HG03575 (cell line): ENCODE measurements at regions not wholly inside any gene's neighbourhood (a gene's known extent, or its start where the extent isn't known, plus 50 kb on each side); places are given as distances from the start of the nearest gene placed in this dataset.
"Not testable (repeated sequence)": the region's sequence is repeated elsewhere in the genome, so short reads cannot be mapped to it uniquely, and the experiment has no call there.

Source experiments
- ATAC-seq: cut with Tn5 transposase; IDR thresholded peaks from one replicate; pipeline ENCODE4 v1.9.1; 2021; ENCODE audit not compliant: unreplicated experiment, insufficient number of reproducible peaks, low FRiP score; ENCODE audit errors: extremely low read depth

DNA sequence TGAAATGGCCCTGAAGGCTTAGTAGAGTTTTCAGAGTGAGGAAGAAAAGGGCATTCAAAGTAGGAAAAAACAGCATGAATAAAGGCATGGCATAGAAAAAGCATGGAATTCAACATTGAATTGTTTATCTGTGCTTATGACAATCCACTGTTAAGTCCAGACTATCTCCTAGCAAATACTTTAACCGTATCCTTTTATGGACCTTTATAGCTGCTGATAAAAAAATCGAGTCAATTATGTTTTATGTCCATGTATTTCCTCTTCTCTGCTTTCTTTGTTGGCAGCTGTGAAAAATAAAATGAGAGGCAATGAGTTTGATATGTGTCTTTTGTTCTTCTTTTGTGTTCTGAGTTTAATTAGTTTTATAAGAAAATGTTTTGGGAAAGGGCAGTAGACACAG lies 70.4 kb downstream of the TDRD15 start:
- ATAC-seq = no peak

DNA sequence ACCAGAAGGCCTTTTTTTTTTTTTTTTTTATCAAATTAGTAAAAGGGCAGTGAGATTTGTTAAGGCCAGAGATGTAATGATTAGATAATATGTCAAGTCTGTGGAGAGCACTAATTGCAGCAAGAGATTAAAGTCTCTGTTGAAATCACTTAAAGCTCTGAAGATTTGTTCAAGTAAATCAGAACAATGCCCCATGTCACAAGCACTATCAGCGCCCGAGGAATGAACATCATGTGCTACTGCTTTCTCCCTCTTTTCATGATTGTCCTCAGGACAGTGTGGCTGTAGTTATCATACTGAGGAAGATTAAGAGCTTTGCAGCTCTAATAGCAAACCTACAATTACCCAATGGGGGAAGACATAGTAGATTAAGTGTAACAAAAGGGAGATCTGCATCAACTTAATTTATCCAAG lies 71.1 kb downstream of the TDRD15 start:
- ATAC-seq = no peak

DNA sequence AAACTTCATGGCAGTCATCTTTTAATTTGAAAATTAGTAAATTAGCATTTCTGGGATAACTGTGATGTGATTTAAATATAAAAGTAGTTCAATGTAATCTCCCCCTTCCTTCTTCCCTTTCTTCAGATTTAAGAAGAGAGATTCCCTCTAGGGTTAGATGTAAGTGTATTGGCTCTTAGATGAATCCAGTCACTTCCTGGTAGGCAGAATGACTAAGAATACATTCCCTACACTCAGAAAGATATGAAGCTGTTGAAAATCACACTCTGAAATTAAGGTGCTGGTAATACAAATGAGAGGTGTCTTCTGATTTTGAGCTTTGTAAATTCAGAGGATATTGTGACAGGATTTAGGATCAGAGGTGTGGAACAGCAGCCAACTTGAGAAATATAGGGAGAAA lies 71.6 kb downstream of the TDRD15 start:
- no peak for ATAC-seq

DNA sequence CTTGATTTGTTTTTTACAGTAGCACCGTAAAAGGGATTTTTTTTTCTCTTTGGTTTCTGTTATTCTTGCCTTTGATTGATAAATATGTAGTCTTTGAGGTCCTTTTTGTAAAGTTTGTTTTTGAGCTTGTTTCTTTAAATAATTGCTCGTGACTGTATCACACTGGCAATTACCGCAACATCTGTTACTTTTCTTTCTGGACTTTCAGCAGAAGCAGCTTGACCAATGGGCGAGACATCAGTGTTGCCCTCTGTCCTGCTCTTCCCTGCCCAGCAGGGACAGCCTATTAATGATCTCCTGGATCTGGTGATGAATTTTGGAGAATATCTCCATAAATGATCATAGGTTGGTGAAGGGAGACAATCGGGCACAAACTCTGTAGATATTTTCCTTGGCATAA lies 74.9 kb downstream of the TDRD15 start:
- ATAC-seq = no peak

DNA sequence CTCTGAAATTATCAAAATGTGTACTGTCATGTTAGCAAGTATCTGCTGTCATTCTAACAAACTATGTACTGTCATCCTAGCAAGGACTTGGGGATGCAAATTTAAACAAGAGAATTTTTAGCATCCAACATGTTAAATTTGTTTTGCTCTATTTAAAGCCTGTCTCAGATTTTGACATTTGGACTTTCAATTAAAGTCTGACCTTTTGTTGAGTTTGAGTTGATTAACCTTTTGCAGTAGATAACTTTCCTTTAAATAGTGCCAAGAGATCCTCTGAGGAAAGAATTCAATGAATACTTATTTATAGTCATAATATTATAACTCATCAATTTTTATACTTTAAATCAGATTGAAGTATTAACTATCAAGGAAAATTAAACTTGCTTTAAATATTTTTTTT lies 80.2 kb downstream of the TDRD15 start:
- no peak for ATAC-seq

DNA sequence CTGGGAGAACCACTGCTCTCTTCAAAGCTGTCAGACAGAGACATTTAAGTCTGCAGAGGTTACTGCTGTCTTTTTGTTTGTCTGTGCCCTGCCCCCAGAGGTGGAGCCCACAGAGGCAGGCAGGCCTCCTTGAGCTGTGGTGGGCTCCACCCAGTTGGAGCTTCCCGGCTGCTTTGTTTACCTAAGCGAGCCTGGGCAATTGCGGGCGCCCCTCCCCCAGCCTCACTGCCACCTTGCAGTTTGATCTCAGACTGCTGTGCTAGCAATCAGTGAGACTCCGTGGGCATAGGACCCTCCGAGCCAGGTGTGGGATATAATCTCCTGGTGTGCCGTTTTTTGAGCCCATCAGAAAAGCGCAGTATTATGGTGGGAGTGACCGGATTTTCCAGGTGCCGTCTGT lies 90.3 kb downstream of the TDRD15 start:
- ATAC-seq = not testable (repeated sequence)

DNA sequence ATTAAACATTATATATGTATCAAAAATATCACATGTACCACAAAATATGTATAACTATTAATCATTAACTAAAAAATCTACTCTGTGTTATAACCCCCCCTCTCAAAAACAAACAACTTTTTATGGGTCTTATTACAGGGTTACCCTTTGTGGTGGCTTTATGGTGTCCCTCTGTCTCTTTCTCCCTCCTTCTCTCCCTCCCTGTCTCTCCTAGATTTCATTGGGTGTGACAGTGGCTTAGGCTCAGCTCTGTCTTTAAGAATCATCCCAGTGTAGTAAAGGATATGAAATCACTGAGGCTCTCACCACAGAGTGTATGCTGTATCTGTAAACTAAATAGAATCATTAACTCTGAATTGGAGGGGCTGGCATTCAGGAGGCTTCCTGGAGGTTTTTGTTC lies 93.7 kb downstream of the TDRD15 start:
- ATAC-seq = no peak

DNA sequence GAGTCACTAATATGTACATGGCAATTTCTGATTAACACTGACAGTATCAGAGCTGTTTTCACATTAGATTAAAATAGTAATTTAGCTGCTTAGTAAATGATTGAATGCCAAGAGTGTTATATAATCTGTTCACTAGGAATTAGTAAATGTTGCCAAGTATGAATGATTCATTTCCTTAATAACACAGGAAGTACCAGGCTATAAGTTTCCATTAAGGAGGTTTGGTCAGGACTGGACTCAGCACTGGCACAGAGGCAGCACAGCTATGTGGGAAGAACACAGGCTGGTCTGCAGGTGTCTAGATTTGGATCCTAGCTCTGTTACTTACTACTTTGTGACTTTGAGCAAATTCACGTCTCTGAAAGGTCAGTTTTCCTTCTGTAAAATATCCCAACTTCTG lies 97.2 kb downstream of the TDRD15 start:
- no peak for ATAC-seq

DNA sequence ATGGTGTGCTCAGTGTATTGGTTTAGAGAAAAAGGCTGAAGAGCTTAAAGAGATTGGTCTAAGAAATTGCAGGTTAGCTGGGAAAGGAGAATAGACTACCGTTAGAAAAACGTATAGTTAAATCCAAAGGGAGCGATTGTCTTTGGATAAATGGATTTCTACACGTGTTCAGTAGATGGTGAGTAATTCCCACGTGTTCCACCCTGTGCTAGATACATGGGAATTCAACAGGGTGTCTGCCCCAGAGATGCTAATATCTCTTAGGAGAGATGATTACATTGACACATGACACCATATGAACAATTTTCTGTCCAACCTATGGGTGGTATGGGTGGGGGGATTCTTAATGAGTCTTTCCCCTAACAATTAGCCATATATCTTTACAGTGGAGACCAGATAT lies 99.8 kb downstream of the TDRD15 start:
- no peak for ATAC-seq

DNA sequence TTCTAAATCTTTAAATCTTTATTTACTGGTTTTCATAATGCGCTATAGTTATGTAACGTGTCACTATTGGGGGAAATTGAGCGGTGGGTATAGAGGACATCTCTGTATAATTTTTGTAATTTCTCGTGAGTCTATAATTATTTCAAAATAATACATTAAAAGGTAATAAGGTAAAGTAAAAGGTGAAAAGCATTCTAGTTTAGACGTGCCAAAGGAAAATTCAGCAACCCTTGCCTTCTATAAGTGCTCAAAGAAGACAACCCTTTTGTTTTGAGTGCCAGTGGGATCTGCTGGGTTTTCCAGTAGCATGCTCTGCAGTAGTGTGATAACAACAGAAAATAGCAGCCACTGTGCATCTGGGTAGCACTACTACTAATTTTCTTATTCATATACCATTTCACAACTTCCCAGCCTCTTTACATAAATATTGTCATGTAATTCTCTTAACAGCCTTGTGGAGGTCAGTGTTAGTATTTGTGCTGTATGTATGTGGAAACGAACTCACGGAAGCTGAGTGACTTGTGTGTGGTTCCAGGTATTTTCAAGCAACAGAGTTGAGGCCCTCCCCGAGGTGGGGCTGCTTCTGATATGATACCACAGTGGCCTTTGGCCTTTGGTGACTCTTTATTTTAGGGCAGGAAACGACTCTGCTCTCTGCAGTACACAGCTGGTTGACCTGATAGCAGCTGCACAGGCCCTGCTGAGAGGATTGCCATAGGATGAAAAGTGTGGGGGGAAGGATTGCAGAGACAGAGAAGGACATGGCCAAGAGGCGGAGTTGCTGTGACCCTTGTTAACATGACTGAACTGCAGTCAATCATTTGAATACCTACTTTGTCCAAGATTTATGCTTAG lies 104.5 kb downstream of the TDRD15 start:
- ATAC-seq = no peak

DNA sequence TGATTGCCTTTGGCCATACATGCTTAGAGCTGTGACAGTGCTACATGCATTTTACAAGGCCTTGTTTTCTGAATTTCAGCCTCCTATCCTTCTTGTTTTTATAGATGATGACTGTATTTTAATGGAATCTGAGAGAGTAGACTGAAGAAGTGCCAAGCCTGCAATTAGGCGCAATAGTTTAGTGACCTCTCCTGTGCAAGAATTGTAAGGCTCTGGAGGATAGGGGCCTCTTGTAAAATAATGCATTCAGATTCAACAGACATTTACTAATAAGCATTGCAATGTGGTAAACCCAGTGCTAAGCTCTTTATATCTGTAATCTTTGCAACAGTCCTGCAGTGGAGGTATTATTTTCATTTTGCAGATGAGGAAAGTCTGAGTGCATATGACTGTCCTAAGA lies 105.5 kb downstream of the TDRD15 start:
- ATAC-seq = no peak

DNA sequence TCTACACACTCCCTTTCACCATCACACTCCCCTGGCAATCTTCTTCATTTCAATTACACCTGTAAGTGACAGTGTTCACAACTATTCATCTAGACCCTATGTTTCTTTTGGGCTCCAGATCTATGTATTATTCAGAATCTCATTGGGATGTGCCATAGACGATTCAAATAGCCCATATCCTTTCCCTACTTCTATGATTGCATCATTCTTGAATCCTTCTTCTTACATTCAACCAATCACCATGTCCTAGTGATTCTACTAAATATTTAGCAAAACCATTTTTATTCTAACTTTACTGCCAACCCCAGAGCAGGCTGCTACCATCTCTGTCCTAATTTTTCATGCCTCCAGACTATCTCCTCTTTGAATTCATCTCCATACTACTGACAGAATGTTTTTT lies 106.4 kb downstream of the TDRD15 start:
- no peak for ATAC-seq

DNA sequence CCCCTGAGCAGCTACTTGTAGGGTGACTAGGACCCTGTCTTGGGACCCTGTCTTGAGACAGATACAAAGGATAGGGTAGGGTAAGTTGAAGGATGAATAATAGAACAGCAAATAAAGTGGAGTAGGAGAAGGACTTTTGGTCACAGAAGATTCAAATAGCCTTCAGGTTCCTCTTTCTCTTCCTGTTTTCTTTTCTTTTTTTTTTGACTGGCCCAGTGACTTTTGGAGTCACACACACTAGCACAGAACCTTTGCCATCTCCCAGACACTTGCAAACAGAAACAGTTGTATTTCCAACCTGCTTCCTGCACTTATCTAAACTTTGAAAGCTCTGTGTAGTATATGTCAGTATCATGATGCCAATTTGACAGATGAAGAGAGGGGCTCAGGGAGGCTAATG lies 108.2 kb downstream of the TDRD15 start:
- ATAC-seq = no peak

DNA sequence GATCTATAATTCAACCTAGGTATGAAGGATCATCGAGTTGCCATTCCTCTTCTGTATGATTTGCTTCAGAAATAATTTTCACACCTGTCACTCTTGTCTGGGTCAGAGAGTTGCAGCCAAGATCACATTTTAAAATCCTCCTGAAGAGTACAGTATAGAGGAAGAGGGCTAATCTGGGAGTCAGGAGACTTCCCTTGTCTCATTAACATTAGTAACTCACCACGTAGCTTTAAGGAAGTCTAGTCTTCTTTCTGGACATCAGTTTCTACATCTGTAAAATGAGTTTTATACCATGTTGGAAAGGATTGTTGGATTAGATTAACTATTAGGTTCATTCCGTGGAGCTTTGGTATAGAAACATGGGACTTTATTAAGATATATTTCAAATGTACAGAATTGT lies 109.4 kb downstream of the TDRD15 start:
- no peak for ATAC-seq

DNA sequence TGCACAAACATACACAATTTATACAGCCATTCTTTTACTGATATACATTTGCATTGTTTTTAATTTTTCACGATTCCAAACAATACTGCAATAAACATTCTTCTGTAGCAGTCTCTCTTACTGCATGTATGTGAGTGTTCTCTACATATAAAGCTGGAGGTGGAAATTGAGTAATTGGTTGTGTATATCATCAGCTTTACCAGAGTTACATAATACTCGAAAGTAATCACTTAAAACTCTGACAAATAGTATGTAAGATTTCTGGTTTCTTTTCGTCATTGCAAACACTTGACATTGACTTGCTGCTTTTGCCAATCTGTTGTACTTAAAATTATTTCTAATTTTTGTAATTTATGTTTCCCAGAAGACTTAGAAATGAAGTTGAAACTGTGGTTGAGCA lies 110.2 kb downstream of the TDRD15 start:
- ATAC-seq = no peak

DNA sequence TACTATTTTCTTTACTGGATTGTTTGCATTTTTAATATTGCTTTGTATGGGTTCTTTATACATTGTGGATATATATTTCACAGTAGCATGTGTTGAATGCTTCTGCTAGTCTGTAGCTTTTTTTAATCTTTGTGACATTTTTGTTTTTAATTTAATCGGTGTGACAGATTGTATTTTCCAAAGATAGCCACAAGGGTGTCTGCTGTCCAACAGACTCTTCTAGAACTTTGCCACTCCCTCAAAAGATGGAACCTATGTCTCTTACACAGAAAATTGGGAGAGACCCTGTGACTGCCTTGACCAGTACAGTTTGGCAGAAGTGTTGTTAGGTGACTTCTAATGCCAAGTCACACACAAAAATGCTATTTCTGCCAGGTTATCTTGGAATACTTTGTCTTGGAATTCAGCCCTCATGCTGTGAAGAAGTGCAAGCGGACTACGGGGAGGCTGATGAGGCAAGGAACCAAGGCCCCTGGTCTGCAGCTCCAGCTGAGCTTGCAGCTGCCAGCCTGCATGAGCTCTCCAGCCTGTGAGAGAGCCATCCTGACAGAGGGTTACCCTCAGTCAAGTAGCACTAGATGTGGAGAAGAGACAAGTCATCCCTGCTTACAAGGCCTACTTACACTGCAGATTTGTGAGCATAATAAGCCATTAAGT lies 110.8 kb downstream of the TDRD15 start:
- no peak for ATAC-seq

DNA sequence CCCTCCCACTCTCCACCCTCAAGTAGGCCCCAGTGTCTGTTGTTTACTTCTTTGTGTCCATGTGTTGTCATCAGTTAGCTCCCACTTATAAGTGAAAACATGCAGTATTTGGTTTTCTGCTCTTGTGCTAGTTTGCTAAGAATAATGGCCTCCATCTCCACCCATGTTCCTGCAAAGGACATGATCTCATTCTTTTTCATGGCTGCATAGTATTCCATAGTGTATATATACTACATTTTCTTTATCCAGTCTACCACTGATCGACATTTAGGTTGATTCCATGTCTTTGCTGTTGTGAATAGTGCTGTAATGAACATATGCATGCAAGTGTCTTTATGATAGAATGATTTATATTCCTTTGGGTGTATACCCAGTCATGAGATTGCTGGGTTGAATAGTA lies 116.0 kb downstream of the TDRD15 start:
- ATAC-seq = not testable (repeated sequence)

DNA sequence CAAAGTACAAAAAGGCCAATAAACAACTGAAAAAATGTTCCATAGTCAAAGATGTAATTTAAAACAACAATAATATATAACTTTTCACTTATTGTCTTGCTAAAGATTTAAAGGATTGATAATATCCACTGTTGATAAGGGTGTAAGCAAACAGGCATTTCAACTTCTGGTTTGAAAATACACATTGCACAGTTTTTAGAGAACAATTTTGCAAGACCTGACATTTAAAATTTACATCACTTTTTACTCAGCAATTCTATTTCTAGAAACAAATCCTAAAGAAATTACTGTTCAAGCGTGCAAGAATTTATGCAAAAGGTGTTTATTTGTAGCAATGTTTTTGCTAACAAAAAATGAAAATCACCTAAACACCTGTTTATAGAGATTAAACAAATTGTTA lies 120.4 kb downstream of the TDRD15 start:
- ATAC-seq = no peak

DNA sequence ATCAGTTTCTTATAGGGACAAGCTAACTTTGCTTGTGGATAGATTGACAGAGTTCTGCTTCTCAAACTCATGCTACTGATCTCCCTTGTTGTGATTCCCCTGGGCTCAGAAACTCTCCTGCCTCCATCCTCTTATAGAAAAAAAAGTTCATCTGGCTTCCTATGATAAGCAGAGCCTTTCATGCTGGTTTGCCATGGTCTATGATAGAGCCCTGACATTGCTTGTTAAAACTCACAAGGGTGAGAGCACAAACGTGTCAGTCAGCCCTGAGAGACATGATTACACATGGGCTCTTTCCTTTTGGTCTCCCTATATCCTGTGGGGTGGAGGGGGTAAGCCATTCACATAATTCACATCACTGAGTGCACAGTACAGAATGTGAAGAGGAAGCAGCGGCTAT lies 121.8 kb downstream of the TDRD15 start:
- no peak for ATAC-seq

DNA sequence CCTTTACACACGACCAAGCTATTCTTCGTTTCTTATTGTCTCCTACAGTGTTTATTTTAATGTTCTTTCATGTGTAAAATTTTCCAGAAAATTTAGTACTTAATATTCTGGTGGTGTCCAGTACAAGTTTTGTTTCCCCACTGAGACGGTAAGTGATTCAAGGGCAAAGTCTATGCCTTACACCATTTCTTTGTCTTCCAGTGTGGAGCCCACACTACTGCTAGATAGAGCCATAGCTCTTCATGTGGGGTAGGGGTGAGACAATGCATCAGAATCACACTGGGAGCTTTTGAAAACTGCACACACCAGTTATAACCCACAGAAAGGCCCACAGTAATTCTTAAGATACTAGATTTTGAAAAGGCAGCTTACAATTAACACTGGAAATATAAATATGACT lies 125.6 kb downstream of the TDRD15 start:
- ATAC-seq = no peak

DNA sequence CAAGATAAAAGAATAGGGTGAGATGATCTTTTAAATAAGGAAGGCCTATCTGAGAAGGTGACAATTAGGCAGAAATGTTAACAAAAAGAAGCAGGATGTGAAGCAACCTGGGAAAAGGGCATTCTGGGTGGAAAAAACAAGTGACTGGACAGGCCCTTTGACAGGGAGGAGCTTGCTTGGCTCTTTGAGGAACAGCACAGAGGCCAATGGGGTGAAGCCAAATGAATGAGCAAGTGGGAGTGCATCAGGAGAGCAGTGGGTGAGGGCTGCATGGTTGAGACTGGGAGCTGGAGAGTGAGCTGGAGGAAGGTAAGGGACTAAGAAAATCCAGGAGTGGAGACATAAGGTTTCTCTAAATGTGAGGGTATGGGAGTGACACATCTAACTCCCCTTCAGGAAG lies 126.9 kb downstream of the TDRD15 start:
- ATAC-seq = no peak
